ENCODE measurements at regions not wholly inside any gene's neighbourhood (a gene's known extent, or its start where the extent isn't known, plus 50 kb on each side); places are given as distances from the start of the nearest gene placed in this dataset.

- TF ChIP-seq CTCF (optimal IDR thresholded peaks at IDR 0.05 in 1 of 3, IDR thresholded peaks at IDR 0.05 in 1 of 3, conservative IDR thresholded peaks at IDR 0.05 in 1 of 3; ENCODE audit: extremely low read depth in 1 of 3, insufficient read depth in 2 of 3, low read length in 3 of 3), result no peak
- no peak for TF ChIP-seq EZH2 (IDR thresholded peaks at IDR 0.05; ENCODE audit: low read length)
These were observed 256.4 kb upstream of the TGFBR2 start for GRCh38 chr3:30350011-30350410.
